ENCODE measurements at regions not wholly inside any gene's neighbourhood (a gene's known extent, or its start where the extent isn't known, plus 50 kb on each side); places are given as distances from the start of the nearest gene placed in this dataset.

DNA sequence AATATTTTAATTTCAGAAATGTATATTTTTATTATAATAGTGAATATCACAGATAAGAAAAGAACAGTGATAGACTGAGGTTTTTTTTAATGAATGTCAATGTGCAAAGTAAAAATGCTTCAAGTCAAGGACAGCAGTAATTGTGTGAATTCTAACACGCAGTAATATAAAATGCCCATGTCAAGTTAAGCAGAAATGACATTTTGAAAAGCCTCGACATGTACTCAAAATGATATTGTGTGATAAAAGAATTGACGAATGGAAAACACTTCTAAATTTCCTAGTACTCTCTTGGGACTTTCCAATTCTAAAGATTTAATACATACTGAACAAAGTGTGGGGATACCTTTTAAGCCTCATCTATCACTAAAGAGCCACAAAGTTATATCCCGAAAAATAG lies 172.6 kb downstream of the SLITRK6 start:
- H3K4me3 ChIP-seq (ENCODE audit: low read depth, low read length): no peak overlapping the region
- TF ChIP-seq CTCF (IDR thresholded peaks at IDR 0.05; ENCODE audit: insufficient read depth, low read length): no peak
- DNase-seq (ENCODE audit: low read depth): no peak

GRCh38 chr13:85619321-85619720 lies 179.9 kb downstream of the SLITRK6 start:
- no peak for TF ChIP-seq CTCF (IDR thresholded peaks at IDR 0.05; ENCODE audit: insufficient read depth, low read length)
- H3K4me3 ChIP-seq (ENCODE audit: low read depth, low read length): no peak overlapping the region
- DNase-seq (ENCODE audit: low read depth): no peak

- DNase-seq (ENCODE audit: low read depth): no peak
- no peak for TF ChIP-seq CTCF (IDR thresholded peaks at IDR 0.05; ENCODE audit: insufficient read depth, low read length)
- no peak overlapping the region for H3K4me3 ChIP-seq (ENCODE audit: low read depth, low read length)
Measured at GRCh38 chr13:85618521-85618920, 180.7 kb downstream of the SLITRK6 start.

- no peak for DNase-seq (ENCODE audit: low read depth)
- H3K4me3 ChIP-seq (ENCODE audit: low read depth, low read length): no peak overlapping the region
- no peak for TF ChIP-seq CTCF (IDR thresholded peaks at IDR 0.05; ENCODE audit: insufficient read depth, low read length)
Measured at GRCh38 chr13:85616275-85616674, 182.9 kb downstream of the SLITRK6 start.

DNA sequence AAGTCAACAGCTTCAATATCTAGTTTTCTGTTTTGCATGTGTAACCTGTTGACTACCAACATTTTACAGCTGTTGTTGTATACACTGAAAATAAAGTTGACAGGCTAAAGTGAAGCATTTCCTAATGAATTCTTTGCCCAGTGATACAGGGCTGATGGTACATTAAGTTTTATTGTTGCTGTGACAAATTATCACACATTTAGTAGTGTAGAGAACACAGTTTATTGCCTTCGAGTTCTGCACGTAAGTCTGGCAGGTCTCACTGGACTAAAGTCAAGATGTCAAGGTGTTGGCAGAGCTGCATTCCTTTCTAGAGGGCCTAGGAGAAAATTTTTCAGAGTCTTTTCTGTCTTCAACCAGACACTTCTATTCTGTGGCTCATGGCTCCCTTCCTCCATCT lies 184.2 kb downstream of the SLITRK6 start:
- TF ChIP-seq CTCF (IDR thresholded peaks at IDR 0.05; ENCODE audit: insufficient read depth, low read length): no peak
- DNase-seq (ENCODE audit: low read depth): no peak
- H3K4me3 ChIP-seq (ENCODE audit: low read depth, low read length): no peak overlapping the region

DNA sequence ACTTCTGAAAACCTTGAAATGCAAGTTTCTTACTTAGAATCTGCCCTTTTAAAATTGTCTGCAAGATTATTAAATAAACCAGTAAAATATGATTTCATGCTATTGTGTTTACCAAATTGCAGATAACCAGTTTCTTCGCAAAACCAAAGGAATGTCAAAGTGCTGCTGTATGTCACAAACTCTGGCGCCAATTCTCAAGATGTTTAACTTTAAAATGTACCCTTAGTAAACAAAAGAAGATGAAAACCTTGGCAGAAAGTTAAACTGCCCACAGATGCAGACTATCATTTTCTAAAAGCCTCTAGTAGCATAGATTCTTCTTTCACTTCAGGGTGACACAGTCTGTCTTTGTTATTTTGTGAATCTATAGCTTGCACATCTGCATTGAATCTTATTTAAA lies 189.2 kb downstream of the SLITRK6 start:
- TF ChIP-seq CTCF (IDR thresholded peaks at IDR 0.05; ENCODE audit: insufficient read depth, low read length): no peak
- no peak for DNase-seq (ENCODE audit: low read depth)
- H3K4me3 ChIP-seq (ENCODE audit: low read depth, low read length): no peak overlapping the region

GRCh38 chr13:85608255-85608829 lies 190.9 kb downstream of the SLITRK6 start:
- H3K4me3 ChIP-seq (ENCODE audit: low read depth, low read length): no peak overlapping the region
- no peak for DNase-seq (ENCODE audit: low read depth)
- no peak for TF ChIP-seq CTCF (IDR thresholded peaks at IDR 0.05; ENCODE audit: insufficient read depth, low read length)

All from fibroblast of the aortic adventitia (primary cell).